SK-N-MC (cell line): ENCODE measurements at regions not wholly inside any gene's neighbourhood (a gene's known extent, or its start where the extent isn't known, plus 50 kb on each side); places are given as distances from the start of the nearest gene placed in this dataset.

Experiments used
- DNase-seq: peaks from one replicate; pipeline ENCODE4 v3.0.0-alpha.2; 2011; ENCODE audit warnings: low read depth, low spot score
- H3K27ac ChIP-seq: fragments of 200-600 bp; sonication (generic); 2 replicates; pipeline ENCODE4 v1.5.1; 2016; ENCODE audit warnings: mixed run types
- H3K36me3 ChIP-seq: fragments of 200-600 bp; sonication (generic); 2 replicates; pipeline ENCODE4 v1.6.1; 2017; ENCODE audit warnings: antibody characterized with exemption, low read length, mixed read lengths; ENCODE audit not compliant: insufficient read depth
- H3K4me3 ChIP-seq: fragments of 200-600 bp; sonication (generic); 2 replicates; pipeline ENCODE4 v1.5.1; 2016
- H3K9ac ChIP-seq: fragments of 200-600 bp; sonication (generic); 2 replicates; pipeline ENCODE4 v1.8.0; 2017; ENCODE audit warnings: mixed run types, mixed read lengths; ENCODE audit not compliant: insufficient read length
- H3K9me3 ChIP-seq: fragments of 200-600 bp; sonication (generic); 2 replicates; pipeline ENCODE4 v1.6.1; 2017; ENCODE audit warnings: low read depth, mild to moderate bottlenecking, antibody characterized with exemption, low read length, moderate library complexity, mixed read lengths
- EZH2 ChIP-seq: fragments of 200-600 bp; sonication (generic); IDR thresholded peaks from one replicate; pipeline ENCODE4 v1.6.1; 2017; ENCODE audit warnings: antibody characterized with exemption
- FOXP2 ChIP-seq: optimal IDR thresholded peaks from 2 replicates; pipeline ENCODE3; 2011; ENCODE audit warnings: mild to moderate bottlenecking, moderate library complexity; ENCODE audit not compliant: insufficient read depth; ENCODE audit errors: extremely low read length, control extremely low read depth
- POLR2AphosphoS5 ChIP-seq: IDR thresholded peaks from 2 replicates; pipeline ENCODE4 v1.6.1; 2012; ENCODE audit warnings: mild to moderate bottlenecking, low read depth, low read length, borderline replicate concordance

DNA sequence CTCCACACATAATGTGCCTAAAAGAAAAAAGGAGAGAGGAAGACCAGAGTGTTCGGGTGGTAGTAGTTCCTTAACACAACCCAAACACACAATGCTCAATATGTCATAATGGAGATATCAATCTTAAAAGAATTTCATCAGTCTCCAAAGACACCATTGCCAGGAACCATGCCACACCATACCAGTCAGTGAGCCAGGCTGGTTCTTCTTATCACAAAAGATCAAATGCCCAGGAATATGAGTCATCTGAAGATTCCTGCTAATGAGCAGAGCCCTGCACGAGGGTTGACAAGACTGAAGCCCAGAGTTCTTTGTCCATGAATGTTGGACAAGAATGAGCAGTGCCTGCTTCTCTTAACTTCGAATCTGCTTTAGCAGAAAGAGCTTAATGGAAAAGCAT lies 262.3 kb downstream of the ZNF516 start:
- H3K27ac ChIP-seq: no peak overlapping the region
- H3K9me3 ChIP-seq: no peaks in the 10 kb centered on the region
- no peak overlapping the region for H3K4me3 ChIP-seq
- TF ChIP-seq EZH2: no peak
- TF ChIP-seq FOXP2: no peak
- no peak for TF ChIP-seq POLR2AphosphoS5
- DNase-seq: no peak
- no peak overlapping the region for H3K9ac ChIP-seq
- H3K36me3 ChIP-seq: no peaks in the 10 kb centered on the region

DNA sequence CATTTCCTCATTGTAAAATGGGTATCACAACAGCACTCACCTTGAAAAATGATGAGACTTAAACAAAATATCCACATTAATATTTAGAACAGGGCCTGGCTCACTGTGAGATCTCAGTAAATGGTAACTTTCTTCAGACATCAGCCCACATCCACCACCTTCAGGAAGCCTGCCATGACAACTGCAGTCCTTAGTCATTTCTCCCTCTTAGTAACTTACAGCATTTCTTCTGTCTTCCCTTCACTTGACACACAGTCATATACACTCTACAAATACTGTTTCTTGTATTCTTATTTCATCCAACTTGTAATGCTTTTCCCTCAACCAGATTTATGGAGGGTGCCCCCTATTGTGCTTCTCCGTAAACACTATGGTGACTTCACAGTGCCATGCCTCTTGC lies 263.0 kb downstream of the ZNF516 start:
- DNase-seq: no peak
- Histone ChIP-seq H3K36me3 (no peaks in the 10 kb centered on the region), H3K9me3 (no peaks in the 10 kb centered on the region), H3K9ac (no peak overlapping the region), H3K27ac (no peak overlapping the region), H3K4me3 (no peak overlapping the region)
- TF ChIP-seq FOXP2: no peak
- no peak for TF ChIP-seq POLR2AphosphoS5
- TF ChIP-seq EZH2: no peak

DNA sequence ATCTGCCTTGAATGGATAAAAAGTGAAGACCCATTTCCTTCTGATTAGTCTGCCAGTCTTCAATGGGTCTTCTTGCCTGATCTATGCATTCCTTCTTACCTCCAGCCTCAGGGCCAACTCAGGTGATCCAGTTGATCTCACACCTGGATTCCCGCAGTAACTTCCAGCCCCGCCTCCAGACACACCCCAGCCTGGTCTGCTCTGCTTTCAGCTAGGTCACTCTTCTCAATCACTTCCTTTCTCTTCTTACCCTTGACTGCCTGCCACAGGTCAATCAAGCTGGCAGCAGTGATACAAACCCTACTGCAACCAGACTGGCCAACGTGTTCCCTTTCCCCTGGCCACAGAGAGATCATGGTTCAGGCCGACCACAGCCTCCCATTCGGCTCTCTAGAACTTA lies 263.6 kb downstream of the ZNF516 start:
- H3K9me3 ChIP-seq: no peaks in the 10 kb centered on the region
- TF ChIP-seq FOXP2 (no peak), POLR2AphosphoS5 (no peak), EZH2 (no peak)
- H3K27ac ChIP-seq: no peak overlapping the region
- no peaks in the 10 kb centered on the region for H3K36me3 ChIP-seq
- no peak overlapping the region for H3K4me3 ChIP-seq
- H3K9ac ChIP-seq: no peak overlapping the region
- DNase-seq: no peak

DNA sequence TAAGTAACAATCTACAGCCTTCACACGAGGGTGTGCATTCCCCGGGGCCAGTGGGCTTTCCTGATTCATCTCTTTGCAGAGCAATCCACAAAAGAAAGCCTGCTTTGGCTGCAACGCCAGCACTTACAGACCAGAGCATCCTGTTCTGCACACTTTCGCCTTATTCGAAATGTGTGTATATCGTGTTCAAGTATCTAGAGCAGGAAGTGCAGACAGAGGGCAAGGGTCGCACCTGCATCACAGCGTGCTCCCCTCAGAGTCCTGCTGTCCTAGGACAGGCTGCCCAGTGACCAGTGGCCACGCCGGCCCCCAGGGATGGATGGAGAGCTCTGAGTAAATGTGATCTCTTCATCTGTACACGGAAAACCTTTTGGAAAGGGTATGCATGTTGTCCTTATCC lies 264.3 kb downstream of the ZNF516 start:
- Histone ChIP-seq H3K36me3 (no peaks in the 10 kb centered on the region), H3K27ac (no peak overlapping the region), H3K9me3 (no peaks in the 10 kb centered on the region), H3K9ac (no peak overlapping the region), H3K4me3 (no peak overlapping the region)
- TF ChIP-seq EZH2 (no peak), FOXP2 (no peak), POLR2AphosphoS5 (no peak)
- DNase-seq: no peak

DNA sequence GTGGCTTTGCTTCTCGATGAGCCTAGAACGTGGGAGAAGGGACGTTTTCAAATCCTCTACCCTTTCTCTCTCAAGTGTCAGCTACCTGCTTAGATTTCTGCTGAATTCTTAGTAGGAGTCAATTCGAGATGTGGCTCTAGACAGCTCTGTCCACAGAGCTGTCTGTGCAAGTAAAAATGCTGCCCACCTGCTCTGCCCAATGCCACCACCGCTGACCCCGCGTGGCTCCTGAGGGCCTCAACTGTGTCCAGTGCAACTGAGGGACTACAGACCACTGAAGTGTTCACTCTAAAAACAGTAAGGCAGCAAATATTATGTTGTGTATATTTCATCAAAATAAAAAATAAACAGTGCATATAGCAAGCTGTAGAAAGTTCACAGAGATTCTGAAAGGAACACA lies 266.3 kb downstream of the ZNF516 start:
- no peak overlapping the region for H3K9ac ChIP-seq
- no peak for DNase-seq
- no peak for TF ChIP-seq FOXP2
- TF ChIP-seq POLR2AphosphoS5: no peak
- TF ChIP-seq EZH2: no peak
- H3K4me3 ChIP-seq: no peak overlapping the region
- H3K9me3 ChIP-seq: no peaks in the 10 kb centered on the region
- no peaks in the 10 kb centered on the region for H3K36me3 ChIP-seq
- no peak overlapping the region for H3K27ac ChIP-seq

DNA sequence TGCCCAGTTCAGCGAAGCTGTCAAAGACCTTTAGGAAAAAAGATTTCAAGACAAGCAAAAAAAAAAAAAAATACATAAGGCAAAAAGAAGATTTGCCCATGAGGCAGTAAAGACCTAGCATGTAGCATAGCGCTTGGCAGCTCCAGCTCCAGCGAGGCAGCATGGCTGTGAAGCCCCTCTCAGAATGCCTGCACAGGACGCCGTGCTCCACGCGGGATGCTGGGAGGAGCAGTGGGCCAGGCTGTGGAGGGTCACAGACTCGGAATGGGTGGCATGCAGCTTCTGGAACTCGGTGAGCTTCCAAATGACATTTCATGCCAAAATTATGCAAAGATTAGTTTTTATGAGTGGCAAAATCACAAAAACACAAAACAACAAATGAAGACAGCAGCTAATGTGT lies 267.3 kb downstream of the ZNF516 start:
- no peak for DNase-seq
- Histone ChIP-seq H3K27ac (no peak overlapping the region), H3K9me3 (no peaks in the 10 kb centered on the region), H3K4me3 (no peak overlapping the region), H3K36me3 (no peaks in the 10 kb centered on the region), H3K9ac (no peak overlapping the region)
- TF ChIP-seq FOXP2 (no peak), POLR2AphosphoS5 (no peak), EZH2 (no peak)

DNA sequence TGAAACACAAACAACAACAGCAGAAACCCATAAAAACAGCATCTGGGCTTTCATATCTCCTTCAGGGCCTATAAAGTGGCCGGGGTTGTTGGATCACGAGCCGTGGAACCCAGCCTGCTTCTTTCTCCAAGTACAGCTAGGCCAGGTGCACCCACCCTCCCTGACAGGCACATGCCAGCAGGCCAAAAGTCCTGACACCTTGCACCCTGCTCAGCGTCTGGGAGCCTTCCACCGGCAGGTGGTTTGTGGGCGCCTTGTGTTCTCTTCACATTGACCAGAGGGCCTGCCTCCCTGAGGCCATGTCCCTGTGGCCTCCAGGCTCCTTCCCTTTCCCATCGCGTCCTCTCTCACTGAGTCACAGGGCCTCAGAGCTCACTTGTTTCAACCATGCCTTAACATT lies 271.6 kb downstream of the ZNF516 start:
- TF ChIP-seq FOXP2 (no peak), POLR2AphosphoS5 (no peak), EZH2 (no peak)
- DNase-seq: no peak
- Histone ChIP-seq H3K4me3 (no peak overlapping the region), H3K36me3 (no peaks in the 10 kb centered on the region), H3K9me3 (no peaks in the 10 kb centered on the region), H3K27ac (no peak overlapping the region), H3K9ac (no peak overlapping the region)

DNA sequence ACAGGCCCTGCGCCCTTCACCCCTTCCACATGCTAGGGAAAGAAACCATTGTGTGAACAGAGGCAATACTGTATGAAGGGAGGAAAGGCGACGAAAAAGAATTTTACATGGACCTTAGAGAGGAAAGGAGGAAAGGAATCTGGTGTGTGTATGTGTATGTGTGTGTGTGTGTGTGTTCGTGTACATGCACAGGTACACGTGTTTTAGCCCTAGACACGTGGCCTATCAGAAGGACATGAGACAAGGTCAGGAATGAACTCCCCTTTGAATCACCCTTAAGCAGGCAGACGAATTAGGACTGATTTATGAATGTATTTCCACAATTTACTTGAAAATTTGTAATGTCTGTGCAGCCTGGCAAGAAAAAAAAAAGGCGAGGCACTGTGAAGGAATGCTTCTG lies 276.0 kb downstream of the ZNF516 start:
- Histone ChIP-seq H3K4me3 (no peak overlapping the region), H3K27ac (no peak overlapping the region), H3K9me3 (no peaks in the 10 kb centered on the region), H3K36me3 (no peaks in the 10 kb centered on the region), H3K9ac (no peak overlapping the region)
- DNase-seq: no peak
- no peak for TF ChIP-seq POLR2AphosphoS5
- TF ChIP-seq FOXP2: no peak
- no peak for TF ChIP-seq EZH2

DNA sequence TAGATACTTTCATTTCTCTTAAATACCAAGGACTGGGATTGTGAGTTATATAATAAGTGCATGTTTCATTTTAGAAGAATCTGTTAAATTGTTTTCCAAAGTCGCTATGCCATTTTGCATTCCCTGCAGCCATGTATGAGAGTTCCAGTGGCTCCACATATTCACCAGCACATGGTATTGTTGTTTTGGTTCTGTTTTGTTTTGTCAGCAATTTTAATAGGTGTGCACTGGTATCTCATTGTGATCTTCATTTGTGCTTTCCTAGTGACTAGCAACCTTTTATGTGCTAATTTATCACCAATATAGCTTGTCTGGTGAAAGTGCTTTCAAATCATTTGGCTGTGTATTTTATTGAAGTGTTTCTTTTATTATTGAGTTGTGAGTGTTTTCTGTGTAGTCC lies 278.9 kb downstream of the ZNF516 start:
- no peak overlapping the region for H3K27ac ChIP-seq
- TF ChIP-seq POLR2AphosphoS5: no peak
- no peak for TF ChIP-seq EZH2
- no peak for TF ChIP-seq FOXP2
- H3K9ac ChIP-seq: no peak overlapping the region
- no peak overlapping the region for H3K4me3 ChIP-seq
- H3K9me3 ChIP-seq: no peaks in the 10 kb centered on the region
- no peak for DNase-seq
- H3K36me3 ChIP-seq: no peaks in the 10 kb centered on the region

DNA sequence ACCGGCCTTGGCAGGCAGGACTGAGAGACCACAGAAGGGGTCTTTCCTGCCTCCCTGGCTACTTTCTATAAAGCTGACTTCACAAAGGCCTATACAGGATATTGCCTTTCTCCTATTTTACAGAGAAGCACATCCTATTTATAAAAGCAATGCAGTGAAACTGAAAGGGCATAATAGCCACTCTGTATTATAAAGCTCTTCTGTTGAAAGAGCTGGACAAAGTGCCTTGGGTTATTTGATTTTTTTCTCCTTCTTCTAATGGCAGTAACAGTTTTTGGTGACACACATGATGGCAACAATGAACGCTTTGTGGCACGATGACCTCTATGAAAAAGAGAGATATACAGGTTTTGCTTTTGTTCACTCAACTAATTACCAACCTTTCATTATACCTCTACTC lies 281.1 kb downstream of the ZNF516 start:
- Histone ChIP-seq H3K36me3 (no peaks in the 10 kb centered on the region), H3K4me3 (no peak overlapping the region), H3K9me3 (no peaks in the 10 kb centered on the region), H3K27ac (no peak overlapping the region), H3K9ac (no peak overlapping the region)
- no peak for TF ChIP-seq EZH2
- no peak for TF ChIP-seq POLR2AphosphoS5
- no peak for TF ChIP-seq FOXP2
- no peak for DNase-seq
